ENCODE measurements at regions not wholly inside any gene's neighbourhood (a gene's known extent, or its start where the extent isn't known, plus 50 kb on each side); places are given as distances from the start of the nearest gene placed in this dataset.

DNA sequence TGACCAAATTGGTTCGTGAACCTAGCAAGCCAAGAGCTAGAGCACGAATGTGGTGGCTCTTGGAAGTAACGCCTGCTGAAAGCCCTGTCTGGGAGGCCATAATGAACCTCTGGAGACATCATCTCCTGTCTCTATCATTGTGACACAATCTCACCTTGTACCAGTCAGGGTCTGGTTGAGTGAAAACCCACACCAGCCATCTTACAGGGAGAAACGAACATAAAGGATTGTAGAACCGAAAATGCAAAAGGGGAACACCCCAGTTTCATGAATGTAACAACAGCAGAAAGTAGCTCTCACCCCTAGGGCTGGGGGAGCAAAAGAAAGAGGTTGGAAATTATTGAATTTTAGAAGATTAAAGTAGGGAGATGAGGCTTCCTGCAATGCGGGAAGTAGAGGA lies 50.9 kb upstream of the TAB2 start:
- Histone ChIP-seq H3K9ac (ENCODE audit: insufficient read depth in 1 of 2, low read depth in 2 of 2, low read length in 2 of 2) (no peak overlapping the region), H2AFZ (ENCODE audit: low read depth, low read length) (no peak overlapping the region), H3K36me3 (ENCODE audit: control insufficient read depth, insufficient read depth, low read length) (no peaks in the 10 kb centered on the region), H4K20me1 (replicated peaks; ENCODE audit: control insufficient read depth, insufficient read depth, low read length) (no peaks in the 10 kb centered on the region), H3K4me1 (replicated peaks in 1 of 2; ENCODE audit: control insufficient read depth in 2 of 2, insufficient read depth in 2 of 2, low read length in 2 of 2) (no peaks in the 10 kb centered on the region), H3K79me2 (ENCODE audit: control insufficient read depth, insufficient read depth, low read length) (no peaks in the 10 kb centered on the region), H3K27me3 (ENCODE audit: control insufficient read depth in 2 of 2, insufficient read depth in 2 of 2, low read length in 2 of 2) (peaks cover 43 to 50% of the 10 kb centered on the region in 2 experiments), H3K9me3 (replicated peaks; ENCODE audit: control insufficient read depth, insufficient read depth, low read depth, low read length) (no peaks in the 10 kb centered on the region), H3K9me1 (ENCODE audit: control insufficient read depth, insufficient read depth, low read length) (no peaks in the 10 kb centered on the region), H3K27ac (ENCODE audit: extremely low read depth, low read depth, low read length) (no peak overlapping the region), H3K4me3 (no peak overlapping the region), H3K4me2 (ENCODE audit: insufficient read depth, low read length) (no peak overlapping the region)
- no peak for ATAC-seq
- WGBS (ENCODE audit: insufficient coverage, low coverage, missing lambda C conversion rate): 3% methylated on average over 6 of the region's 6 CpGs
- in situ Hi-C loops (cut with MboI): no loop called here
- BruUV-seq (replicated peaks): no TSS peak
- POLR2A ChIA-PET: interaction anchor here (0.6 to 1.4 kb wide), 4 partner anchors 9 to 1753 kb away, joined by 3 to 6 read pairs (median 3); no protein-coding TSS in a partner anchor
- FAIRE-seq: no peak
- CTCF ChIA-PET (ENCODE audit: low intra/inter-chr PET ratio): no interaction called here
- intact Hi-C loops (cut with micrococcal nuclease): no loop called here
- TF ChIP-seq SRF (CRISPR knock-in tag; IDR thresholded peaks at IDR 0.05) (no peak), CC2D1A (IDR thresholded peaks at IDR 0.05) (no peak), CLOCK (CRISPR knock-in tag; IDR thresholded peaks at IDR 0.05; ENCODE audit: borderline replicate concordance) (no peak)
- DNase-seq (ENCODE audit: extremely low read depth in 1 of 4, low spot score in 3 of 4): no peak

- TF ChIP-seq E2F3 (CRISPR knock-in tag; IDR thresholded peaks at IDR 0.05): no peak
- peaks cover 43 to 48% of the 10 kb centered on the region in 2 experiments for H3K27me3 ChIP-seq (ENCODE audit: control insufficient read depth in 2 of 2, insufficient read depth in 2 of 2, low read length in 2 of 2)
- intact Hi-C loops (cut with micrococcal nuclease) (no loop called here), in situ Hi-C loops (cut with MboI) (no loop called here)
- H3K4me3 ChIP-seq: no peak overlapping the region
- no peak overlapping the region for H3K27ac ChIP-seq (ENCODE audit: extremely low read depth, low read depth, low read length)
- H3K36me3 ChIP-seq (ENCODE audit: control insufficient read depth, insufficient read depth, low read length): no peaks in the 10 kb centered on the region
- CTCF ChIA-PET (ENCODE audit: low intra/inter-chr PET ratio): no interaction called here
- FAIRE-seq: no peak
- no peaks in the 10 kb centered on the region for H3K4me1 ChIP-seq (replicated peaks in 1 of 2; ENCODE audit: control insufficient read depth in 2 of 2, insufficient read depth in 2 of 2, low read length in 2 of 2)
- no peaks in the 10 kb centered on the region for H3K9me1 ChIP-seq (ENCODE audit: control insufficient read depth, insufficient read depth, low read length)
- no peak for ATAC-seq
- no peak overlapping the region for H2AFZ ChIP-seq (ENCODE audit: low read depth, low read length)
- H4K20me1 ChIP-seq (replicated peaks; ENCODE audit: control insufficient read depth, insufficient read depth, low read length): no peaks in the 10 kb centered on the region
- H3K4me2 ChIP-seq (ENCODE audit: insufficient read depth, low read length): no peak overlapping the region
- H3K79me2 ChIP-seq (ENCODE audit: control insufficient read depth, insufficient read depth, low read length): no peaks in the 10 kb centered on the region
- no peak overlapping the region for H3K9ac ChIP-seq (ENCODE audit: insufficient read depth in 1 of 2, low read depth in 2 of 2, low read length in 2 of 2)
- DNase-seq (ENCODE audit: extremely low read depth in 1 of 4, low spot score in 3 of 4): no peak
- POLR2A ChIA-PET: interaction anchor here (0.6 to 1.4 kb wide), 3 partner anchors 9 to 1753 kb away, joined by 3 to 6 read pairs (median 3); no protein-coding TSS in a partner anchor
- WGBS (ENCODE audit: insufficient coverage, low coverage, missing lambda C conversion rate): 2% methylated on average over 3 of the region's 3 CpGs
- no peaks in the 10 kb centered on the region for H3K9me3 ChIP-seq (replicated peaks; ENCODE audit: control insufficient read depth, insufficient read depth, low read depth, low read length)
- BruUV-seq (replicated peaks): no TSS peak
Measured at GRCh38 chr6:149267072-149267471, 50.4 kb upstream of the TAB2 start.
